Adrenal gland (tissue), 9 donors: ENCODE measurements at regions not wholly inside any gene's neighbourhood (a gene's known extent, or its start where the extent isn't known, plus 50 kb on each side); places are given as distances from the start of the nearest gene placed in this dataset.

Experiments used
- DNase-seq, 7 donors: peaks; one replicate each; pipeline ENCODE4 v3.0.0-alpha.2; 2019 to 2020
- H3K27ac ChIP-seq, 5 donors: fragments of 200-600 bp; sonication (generic) in 4 of 5; 1 replicate in 3 of 5; 2 replicates in 2 of 5; pipeline versions ENCODE4 v1.5.1 to v1.8.0; 2016 to 2020; ENCODE audit warnings: mild to moderate bottlenecking in 1 of 5
- H3K27me3 ChIP-seq: fragments of 200-600 bp; 2 replicates; pipeline ENCODE4 v1.8.0; 2021
- H3K36me3 ChIP-seq, 2 donors: fragments of 200-600 bp; replicated peaks in 1 of 2; 1 replicate in 1 of 2; 2 replicates in 1 of 2; pipeline versions ENCODE4 v1.5.1 to v1.8.0; 2018 to 2022
- H3K4me1 ChIP-seq, 2 donors: fragments of 200-600 bp; replicated peaks in 1 of 2; 1 replicate in 1 of 2; 2 replicates in 1 of 2; pipeline versions ENCODE4 v1.5.1 to v1.8.0; 2018 to 2021
- H3K4me3 ChIP-seq, 4 donors: fragments of 200-600 bp; sonication (generic) in 3 of 4; one replicate each; pipeline ENCODE4 v1.5.1; 2016 to 2018
- H3K9me3 ChIP-seq, 3 donors: fragments of 200-600 bp; sonication (generic) in 1 of 3; replicated peaks in 1 of 3; 1 replicate in 2 of 3; 2 replicates in 1 of 3; pipeline versions ENCODE4 v1.5.1 to v1.8.0; 2016 to 2021
- CTCF ChIP-seq, 6 experiments: fragments of 450-650 bp in 4 of 6; fragments of 200-600 bp in 2 of 6; sonication (generic) in 1 of 6; IDR thresholded peaks; 1 replicate in 5 of 6; 2 replicates in 1 of 6; pipeline versions ENCODE4 v1.5.1 to v1.8.0; 2016 to 2021; ENCODE audit warnings: antibody characterized with exemption in 6 of 6, mild to moderate bottlenecking in 2 of 6, moderate library complexity in 1 of 6
- POLR2A ChIP-seq, 2 donors: fragments of 450-650 bp; IDR thresholded peaks; one replicate each; pipeline ENCODE4 v1.6.1; 2017; ENCODE audit warnings: antibody characterized with exemption in 2 of 2, mild to moderate bottlenecking in 2 of 2, moderate library complexity in 1 of 2
- WGBS, 4 donors: extraction: QIAGEN DNeasy Blood & Tissue Kit in 2 of 4; methylation state at CpG; one replicate each; pipeline versions ENCODE4 v1.1.5 to v1.1.7; 2013 to 2017; 5-methylcytosine and 5-hydroxymethylcytosine counted together
- intact Hi-C, 2 donors: fragments of 100-400 bp; cut with DNase I; formaldehyde crosslinking; loops; one replicate each; pipeline versions ENCODE4 v1.14.1 to v1.15.0; 2022 to 2023
- donor health status: healthy with polysubstance abuse.
- donor health status: Bipolar disorder and iron deficiency.
- donor health status: DM: yes; HTN: yes; CAD: no.
- donor health status: DM: no; HTN: no; CAD: no.
- donor health status: DM: no; HTN: no; CAD: no.

GRCh38 chr1:218634212-218634611, 289.1 kb downstream of the TGFB2 start:
- H3K27ac ChIP-seq = no peak overlapping the region
- no peak for DNase-seq
- no peaks in the 10 kb centered on the region for H3K4me1 ChIP-seq
- intact Hi-C loops = no loop called here
- H3K9me3 ChIP-seq = no peaks in the 10 kb centered on the region
- H3K4me3 ChIP-seq = no peak overlapping the region
- 67 to 88% (median 80%) methylated on average over 4 of the region's 4 CpGs for WGBS, 4 donors
- no peaks in the 10 kb centered on the region for H3K36me3 ChIP-seq
- TF ChIP-seq POLR2A (IDR thresholded peaks at IDR 0.05) (no peak), CTCF (IDR thresholded peaks at IDR 0.05) (no peak)
- no peaks in the 10 kb centered on the region for H3K27me3 ChIP-seq

GRCh38 chr1:218636548-218636947, 291.4 kb downstream of the TGFB2 start:
- no peaks in the 10 kb centered on the region for H3K36me3 ChIP-seq
- TF ChIP-seq CTCF (IDR thresholded peaks at IDR 0.05) = no peak
- H3K4me3 ChIP-seq = no peak overlapping the region
- no peaks in the 10 kb centered on the region for H3K9me3 ChIP-seq
- H3K27me3 ChIP-seq = no peaks in the 10 kb centered on the region
- no peak for DNase-seq
- 69 to 88% (median 71%) methylated on average over 1 of the region's 1 CpG for WGBS, 4 donors
- intact Hi-C loops = no loop called here
- H3K4me1 ChIP-seq = no peaks in the 10 kb centered on the region
- H3K27ac ChIP-seq = no peak overlapping the region

- WGBS, 4 donors = 70 to 86% (median 78%) methylated on average over 3 of the region's 3 CpGs
- Histone ChIP-seq H3K9me3 (no peaks in the 10 kb centered on the region), H3K36me3 (no peaks in the 10 kb centered on the region), H3K27ac (no peak overlapping the region), H3K4me1 (no peaks in the 10 kb centered on the region), H3K4me3 (no peak overlapping the region), H3K27me3 (no peaks in the 10 kb centered on the region)
- TF ChIP-seq POLR2A (IDR thresholded peaks at IDR 0.05) (no peak), CTCF (IDR thresholded peaks at IDR 0.05) (no peak)
- DNase-seq = no peak
- intact Hi-C loops = no loop called here
Observed at GRCh38 chr1:218640173-218640572, 295.0 kb downstream of the TGFB2 start.

- no peaks in the 10 kb centered on the region for H3K9me3 ChIP-seq
Observed at GRCh38 chr1:218642033-218642948, 297.2 kb downstream of the TGFB2 start.

More at GRCh38 chr1:218642033-218642948, 297.2 kb downstream of the TGFB2 start:
- intact Hi-C loops = no loop called here
- DNase-seq = no peak
- 74 to 88% (median 82%) methylated on average over 5 of the region's 5 CpGs for WGBS, 4 donors
- no peak for TF ChIP-seq CTCF (IDR thresholded peaks at IDR 0.05)
- TF ChIP-seq POLR2A (IDR thresholded peaks at IDR 0.05) = no peak
- Histone ChIP-seq H3K36me3 (no peaks in the 10 kb centered on the region), H3K27ac (no peak overlapping the region), H3K4me1 (no peaks in the 10 kb centered on the region), H3K4me3 (no peak overlapping the region), H3K27me3 (no peaks in the 10 kb centered on the region)
